D721Med (cell line): ENCODE measurements at regions not wholly inside any gene's neighbourhood (a gene's known extent, or its start where the extent isn't known, plus 50 kb on each side); places are given as distances from the start of the nearest gene placed in this dataset.
"Not testable (repeated sequence)": the region's sequence is repeated elsewhere in the genome, so short reads cannot be mapped to it uniquely, and the experiment has no call there.

Source experiments
- DNase-seq: peaks from one replicate; pipeline ENCODE4 v3.0.0; 2011; ENCODE audit warnings: low spot score; ENCODE audit not compliant: insufficient read length
- FAIRE-seq: peaks from 2 replicates; lab custom pipeline; 2011; peaks lifted over from hg19 to GRCh38; lab: Jason Lieb, UNC
- TF ChIP-seq, protein P1 (sequence below): IDR thresholded peaks from 2 replicates; pipeline ENCODE4 v1.5.1; 2012; ENCODE audit warnings: mild to moderate bottlenecking, control low read depth; ENCODE audit not compliant: insufficient read depth; ENCODE audit errors: missing control alignments

DNA sequence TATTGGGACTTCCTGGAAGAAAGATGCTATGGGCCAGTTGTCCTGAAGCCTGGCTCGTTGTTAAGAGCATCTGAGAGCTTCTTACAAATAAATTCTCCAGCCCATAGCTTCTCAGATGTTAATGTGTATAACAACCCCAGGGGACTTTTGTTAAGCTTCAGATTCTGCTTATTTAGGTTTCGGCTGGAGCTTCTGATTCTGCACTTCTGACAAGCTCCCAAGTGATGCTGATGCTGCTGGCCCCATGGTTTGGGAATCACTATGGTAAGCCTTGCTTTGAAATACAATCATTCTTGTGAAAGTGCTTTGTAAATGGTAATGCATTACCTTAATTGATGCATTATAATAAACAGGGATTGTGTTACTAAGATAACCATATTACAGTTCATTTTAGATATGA is 281.8 kb upstream of the PLD5 start:
- TF ChIP-seq, protein P1, sequence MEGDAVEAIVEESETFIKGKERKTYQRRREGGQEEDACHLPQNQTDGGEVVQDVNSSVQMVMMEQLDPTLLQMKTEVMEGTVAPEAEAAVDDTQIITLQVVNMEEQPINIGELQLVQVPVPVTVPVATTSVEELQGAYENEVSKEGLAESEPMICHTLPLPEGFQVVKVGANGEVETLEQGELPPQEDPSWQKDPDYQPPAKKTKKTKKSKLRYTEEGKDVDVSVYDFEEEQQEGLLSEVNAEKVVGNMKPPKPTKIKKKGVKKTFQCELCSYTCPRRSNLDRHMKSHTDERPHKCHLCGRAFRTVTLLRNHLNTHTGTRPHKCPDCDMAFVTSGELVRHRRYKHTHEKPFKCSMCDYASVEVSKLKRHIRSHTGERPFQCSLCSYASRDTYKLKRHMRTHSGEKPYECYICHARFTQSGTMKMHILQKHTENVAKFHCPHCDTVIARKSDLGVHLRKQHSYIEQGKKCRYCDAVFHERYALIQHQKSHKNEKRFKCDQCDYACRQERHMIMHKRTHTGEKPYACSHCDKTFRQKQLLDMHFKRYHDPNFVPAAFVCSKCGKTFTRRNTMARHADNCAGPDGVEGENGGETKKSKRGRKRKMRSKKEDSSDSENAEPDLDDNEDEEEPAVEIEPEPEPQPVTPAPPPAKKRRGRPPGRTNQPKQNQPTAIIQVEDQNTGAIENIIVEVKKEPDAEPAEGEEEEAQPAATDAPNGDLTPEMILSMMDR = no peak
- no peak for FAIRE-seq
- no peak for DNase-seq

DNA sequence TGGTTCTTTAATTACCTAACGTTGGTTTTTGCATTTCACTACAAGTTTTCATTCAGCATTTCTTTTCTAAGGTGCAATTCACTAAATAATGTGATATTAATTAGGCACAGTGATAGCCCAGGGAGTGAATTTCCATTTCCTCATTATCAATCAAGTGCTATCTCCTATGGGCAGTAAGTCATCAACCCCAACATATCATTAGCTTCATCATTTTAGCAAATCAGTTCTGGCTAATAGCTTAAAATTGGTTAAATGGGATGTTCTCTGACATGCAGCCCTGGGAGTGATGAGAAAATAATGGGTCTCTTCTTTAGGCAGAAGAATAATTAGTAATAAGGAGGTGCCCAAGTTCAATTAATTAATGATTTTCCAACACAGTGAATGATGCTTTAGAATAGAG is 280.9 kb upstream of the PLD5 start:
- not testable (repeated sequence) for DNase-seq, FAIRE-seq

DNA sequence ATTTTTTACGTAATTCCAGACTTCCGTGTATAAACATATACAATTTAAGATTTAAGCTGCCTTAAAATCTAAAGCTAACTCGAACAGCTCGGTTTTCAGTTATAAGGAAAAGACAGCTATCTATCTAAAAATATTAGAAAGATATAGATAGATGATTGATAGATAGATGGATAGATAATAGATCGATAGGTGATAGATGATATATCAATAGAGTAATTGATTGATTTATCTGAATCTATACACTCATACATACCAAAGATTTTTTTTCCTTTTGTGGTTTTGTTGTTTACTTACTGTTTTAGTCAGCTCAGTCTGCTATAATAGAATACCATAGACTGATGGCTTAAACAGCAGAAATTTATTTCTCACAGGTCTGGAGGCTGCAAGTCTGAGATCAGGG is 278.5 kb upstream of the PLD5 start:
- FAIRE-seq (no peak), DNase-seq (no peak)
- TF ChIP-seq, protein P1 = no peak

DNA sequence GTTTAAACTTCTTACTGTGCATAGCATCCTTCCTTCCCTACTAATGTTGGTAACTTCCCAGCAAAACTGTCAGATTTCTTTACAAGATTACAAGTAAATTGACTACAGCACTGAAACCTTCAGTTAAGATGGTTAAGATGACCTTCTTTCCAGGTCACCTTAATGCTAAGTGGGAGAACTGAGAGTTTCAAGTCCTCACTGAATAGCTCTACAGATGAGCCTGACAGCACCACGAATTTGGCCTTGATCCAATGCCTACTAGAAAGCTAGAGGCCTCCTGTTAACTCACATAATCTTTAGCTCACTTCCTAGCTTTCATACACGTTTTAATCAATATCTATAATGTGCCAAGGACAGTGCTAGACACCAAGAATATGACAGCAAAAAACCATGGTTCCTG is 276.0 kb upstream of the PLD5 start:
- TF ChIP-seq, protein P1 = no peak
- FAIRE-seq (no peak), DNase-seq (no peak)

DNA sequence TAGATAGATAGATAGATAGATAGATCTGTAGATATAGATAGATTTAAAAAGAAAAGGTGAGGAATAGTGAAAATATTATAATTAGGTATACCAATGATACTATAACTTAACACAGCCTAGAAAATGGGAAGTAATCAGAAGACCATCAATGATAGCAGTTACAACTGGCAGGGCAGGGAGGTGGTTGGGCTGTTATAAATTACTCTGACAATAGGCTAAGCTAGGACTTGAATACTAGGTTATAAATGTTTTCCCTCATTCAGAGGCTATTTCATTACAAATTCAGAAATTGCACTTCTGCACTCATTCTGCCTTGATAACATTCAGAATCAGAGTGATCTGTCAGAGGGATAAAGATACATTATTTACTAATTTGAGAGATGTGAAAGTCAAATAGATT is 273.4 kb upstream of the PLD5 start:
- DNase-seq (no peak), FAIRE-seq (no peak)
- TF ChIP-seq, protein P1 = no peak

DNA sequence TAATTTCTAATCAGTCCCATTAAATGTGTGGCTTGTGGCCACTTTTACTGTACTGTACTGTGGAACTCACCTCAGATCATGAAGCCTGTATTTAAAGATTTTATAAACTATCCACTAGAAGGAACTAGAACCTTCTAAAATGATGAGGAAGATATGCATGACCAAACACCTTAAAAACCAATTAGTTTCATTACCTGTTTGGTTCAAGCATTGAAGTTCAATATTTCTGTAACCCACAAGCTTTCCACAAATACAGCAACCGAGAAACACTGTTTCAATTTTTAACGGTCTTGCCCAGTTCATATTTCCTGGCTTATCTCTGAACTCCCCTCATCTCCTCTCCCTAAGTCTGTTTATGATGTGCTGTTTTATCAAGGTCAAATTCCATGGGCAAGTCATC is 264.3 kb upstream of the PLD5 start:
- no peak for FAIRE-seq
- DNase-seq = no peak
- TF ChIP-seq, protein P1 = no peak

DNA sequence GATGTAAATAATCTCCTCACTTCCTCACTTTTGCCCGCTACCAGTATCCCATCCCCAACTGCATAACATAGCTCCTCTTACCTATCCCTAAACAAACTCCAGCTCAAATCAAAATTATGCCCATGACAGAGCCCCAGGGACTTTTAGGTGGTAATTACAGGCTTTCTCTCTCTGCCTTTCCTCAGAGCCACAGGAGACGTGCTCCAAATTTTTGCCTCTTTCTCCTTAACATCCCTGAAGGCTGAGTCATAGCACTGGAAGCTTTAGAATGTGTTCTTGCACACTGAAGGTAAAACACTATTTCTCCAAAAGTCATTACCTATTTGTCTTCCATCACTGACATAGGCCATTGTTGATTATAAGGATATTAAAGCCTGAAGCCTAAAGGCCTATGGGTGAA is 263.5 kb upstream of the PLD5 start:
- TF ChIP-seq, protein P1 = no peak
- FAIRE-seq (no peak), DNase-seq (no peak)

DNA sequence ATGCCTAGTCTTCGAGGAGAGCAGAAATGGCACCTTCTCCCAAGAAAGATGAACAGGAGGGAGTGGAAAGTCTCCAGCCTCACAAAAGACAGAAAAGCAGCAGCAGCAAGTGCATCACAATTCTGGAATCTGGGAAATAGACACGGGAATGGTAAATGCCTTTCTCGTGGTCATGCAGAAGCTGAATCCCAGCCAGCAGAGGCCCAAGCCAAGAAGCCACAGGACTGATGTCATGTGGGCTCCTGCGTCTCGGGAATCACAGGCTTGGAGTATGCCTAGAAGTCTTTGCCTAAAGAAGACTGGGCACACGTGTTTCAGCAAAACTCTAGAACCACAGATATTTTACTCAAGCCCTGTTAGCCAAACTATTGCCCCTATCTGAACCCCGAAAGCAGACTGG is 260.3 kb upstream of the PLD5 start:
- no peak for FAIRE-seq
- DNase-seq = no peak
- TF ChIP-seq, protein P1 = no peak
